NCI-H82 treated with DMSO at 0.1 percent for 48 hours (cell line): ENCODE measurements at regions not wholly inside any gene's neighbourhood (a gene's known extent, or its start where the extent isn't known, plus 50 kb on each side); places are given as distances from the start of the nearest gene placed in this dataset.

Source experiments
- DNase-seq: peaks from one replicate; lab custom pipeline; 2025; ENCODE audit not compliant: unreplicated experiment; lab: John Stamatoyannopoulos, UW

DNA sequence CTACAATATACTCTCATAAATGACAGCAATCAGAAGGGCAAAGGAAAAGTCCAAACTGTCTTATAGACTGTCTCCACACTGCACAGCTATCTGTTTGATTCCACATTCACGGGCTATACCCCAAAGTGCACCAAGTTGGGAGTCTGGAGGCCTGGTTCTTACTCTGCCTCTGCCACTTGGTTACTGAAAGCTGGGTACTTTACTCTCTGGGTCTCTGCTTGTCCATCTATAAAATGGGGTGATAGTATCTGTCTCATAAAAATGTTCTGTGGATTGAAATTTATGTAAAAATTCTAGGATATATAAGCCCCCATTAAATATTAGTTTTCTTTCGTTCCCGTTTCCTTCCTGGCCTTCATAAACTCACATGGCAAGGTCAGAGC, 86.5 kb downstream of the CD164 start:
- DNase-seq, result no peak

GRCh38 chr6:109295109-109295773, 87.0 kb downstream of the CD164 start:
- DNase-seq, result no peak

GRCh38 chr6:109292983-109293586, 89.2 kb downstream of the CD164 start:
- no peak for DNase-seq

DNA sequence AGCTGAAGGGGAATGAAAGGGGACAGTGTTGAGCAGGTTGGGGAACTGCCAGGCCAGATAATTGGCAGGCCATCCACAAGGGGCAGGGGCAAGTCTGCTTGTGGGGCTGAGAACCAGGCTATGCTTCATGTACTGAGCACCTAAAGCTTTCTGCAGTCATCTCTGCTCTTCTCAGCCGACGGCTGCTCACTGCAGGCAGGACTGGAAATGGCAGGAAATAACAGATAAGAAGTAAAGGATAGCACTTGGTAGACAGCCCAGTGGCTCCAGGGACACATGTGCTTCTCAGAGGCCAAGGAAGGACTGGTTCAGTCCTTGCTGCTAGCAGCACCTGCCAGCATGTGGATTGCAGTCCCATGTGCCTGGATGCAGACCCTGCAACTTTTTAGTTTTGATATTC, 89.8 kb downstream of the CD164 start:
- no peak for DNase-seq

GRCh38 chr6:109291902-109292301, 90.4 kb downstream of the CD164 start:
- DNase-seq, result no peak

GRCh38 chr6:109290143-109290931, 91.9 kb downstream of the CD164 start:
- no peak for DNase-seq

- DNase-seq, result no peak
Measured at GRCh38 chr6:109285366-109285765, 96.9 kb downstream of the CD164 start.

DNA sequence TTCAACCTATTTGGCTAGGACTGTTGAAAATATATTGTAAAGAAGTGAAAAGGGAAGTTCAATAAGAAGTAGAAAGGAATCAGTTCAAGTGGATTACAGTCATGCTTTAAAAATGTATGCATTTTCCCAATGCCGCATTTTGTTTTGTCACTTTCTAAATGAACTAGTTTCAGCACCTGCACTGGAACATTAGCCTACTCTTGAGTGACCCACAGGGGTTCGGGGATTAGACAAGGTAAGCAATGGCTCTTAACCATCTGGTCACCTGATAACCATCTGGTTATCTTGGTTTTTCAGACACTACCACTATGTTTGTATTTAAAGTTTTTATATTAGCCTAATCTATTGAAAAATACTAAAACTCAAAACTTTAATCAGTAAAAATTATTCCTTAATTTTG, 97.6 kb downstream of the CD164 start:
- no peak for DNase-seq

GRCh38 chr6:109282756-109283155, 99.5 kb downstream of the CD164 start:
- no peak for DNase-seq

DNA sequence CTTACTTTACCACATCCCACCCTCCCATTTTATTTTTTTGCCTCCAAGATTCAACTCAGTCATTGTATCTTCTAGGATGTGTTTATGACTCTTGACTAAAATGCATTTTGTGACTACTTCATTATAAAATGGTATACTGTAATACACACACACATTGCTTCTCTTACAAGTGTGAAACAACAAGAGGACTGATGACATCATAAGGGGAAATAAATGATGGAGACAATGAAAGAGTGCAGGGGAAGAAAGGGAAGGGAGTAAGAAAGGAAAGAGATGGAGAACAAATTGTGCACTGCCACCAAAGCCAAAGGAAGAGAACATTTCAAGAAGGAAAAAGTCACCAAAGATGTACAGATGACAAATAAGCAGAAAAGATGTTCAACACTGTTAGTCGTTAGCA, 102.6 kb downstream of the CD164 start:
- DNase-seq, result no peak

DNA sequence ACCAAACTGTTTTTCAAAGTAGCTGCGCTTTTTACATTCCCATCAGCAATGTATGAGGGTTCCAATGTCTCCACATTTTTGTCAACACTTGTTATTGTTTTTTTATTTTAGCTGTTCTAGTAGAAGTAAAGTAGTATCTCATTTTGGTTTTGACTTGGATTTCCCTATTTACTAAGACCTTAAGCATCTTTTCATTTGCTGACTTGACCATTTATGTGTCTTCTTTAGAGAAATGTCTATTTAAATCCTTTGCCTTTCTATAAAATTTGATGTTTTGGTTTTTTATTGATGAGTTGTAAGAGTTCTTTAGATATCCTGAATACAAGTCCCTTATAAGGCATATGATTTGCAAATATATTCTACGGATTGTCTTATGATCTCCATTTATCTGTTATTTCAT, 110.6 kb downstream of the CD164 start:
- DNase-seq, result no peak

GRCh38 chr6:109269953-109270517, 112.2 kb downstream of the CD164 start:
- no peak for DNase-seq

- no peak for DNase-seq
Measured at GRCh38 chr6:109269057-109269456, 113.2 kb downstream of the CD164 start.

GRCh38 chr6:109265530-109265929, 116.7 kb downstream of the CD164 start:
- no peak for DNase-seq

- no peak for DNase-seq
Measured at GRCh38 chr6:109263873-109264700, 118.2 kb downstream of the CD164 start.

GRCh38 chr6:109262261-109262660, 120.0 kb downstream of the CD164 start:
- DNase-seq, result no peak

GRCh38 chr6:109261811-109262210, 120.5 kb downstream of the CD164 start:
- no peak for DNase-seq

GRCh38 chr6:109260701-109261100, 121.6 kb downstream of the CD164 start:
- no peak for DNase-seq

- DNase-seq, result no peak
Measured at GRCh38 chr6:109260126-109260525, 122.1 kb downstream of the CD164 start.

- no peak for DNase-seq
Measured at GRCh38 chr6:109258129-109258528, 124.1 kb downstream of the CD164 start.

GRCh38 chr6:109257494-109257893, 124.8 kb downstream of the CD164 start:
- no peak for DNase-seq
